Brain pericyte (primary cell): ENCODE measurements at regions not wholly inside any gene's neighbourhood (a gene's known extent, or its start where the extent isn't known, plus 50 kb on each side); places are given as distances from the start of the nearest gene placed in this dataset.

ENCODE experiments used
- DNase-seq: peaks from one replicate; pipeline ENCODE4 v3.0.0-alpha.2; 2012; ENCODE audit warnings: low read depth, low spot score

DNA sequence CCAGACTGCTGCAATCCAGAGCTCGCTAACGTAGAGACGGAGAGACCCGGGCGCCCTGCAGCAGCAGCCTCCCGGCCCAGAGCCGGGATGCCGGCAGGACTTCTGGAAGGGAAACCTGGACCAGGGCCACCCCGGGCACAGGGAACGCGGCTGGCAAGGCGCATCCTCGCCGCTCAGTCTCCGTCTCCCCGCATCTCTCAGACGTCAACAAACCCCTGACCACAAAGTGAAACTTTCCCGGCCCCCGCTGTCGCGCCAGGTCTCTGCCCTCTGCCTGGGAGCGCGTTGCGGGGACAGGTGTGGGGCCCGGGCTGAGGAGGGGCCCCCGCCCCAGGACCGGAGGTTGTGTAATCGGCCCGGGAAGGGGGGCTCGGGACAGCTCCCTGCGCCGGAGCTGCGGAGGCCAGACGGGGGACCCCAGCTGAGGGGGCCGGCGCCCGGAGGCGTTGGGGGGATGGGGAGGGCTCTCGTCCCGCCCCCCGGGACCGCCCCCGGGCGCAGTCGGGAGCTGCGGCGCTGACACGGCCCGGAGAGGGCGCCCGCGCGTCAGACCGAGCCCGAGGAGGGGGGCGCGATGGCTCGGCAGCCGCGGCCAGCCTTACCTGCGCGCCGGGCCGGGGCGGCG is 116.6 kb upstream of the HIVEP3 start:
- DNase-seq, result no peak

DNA sequence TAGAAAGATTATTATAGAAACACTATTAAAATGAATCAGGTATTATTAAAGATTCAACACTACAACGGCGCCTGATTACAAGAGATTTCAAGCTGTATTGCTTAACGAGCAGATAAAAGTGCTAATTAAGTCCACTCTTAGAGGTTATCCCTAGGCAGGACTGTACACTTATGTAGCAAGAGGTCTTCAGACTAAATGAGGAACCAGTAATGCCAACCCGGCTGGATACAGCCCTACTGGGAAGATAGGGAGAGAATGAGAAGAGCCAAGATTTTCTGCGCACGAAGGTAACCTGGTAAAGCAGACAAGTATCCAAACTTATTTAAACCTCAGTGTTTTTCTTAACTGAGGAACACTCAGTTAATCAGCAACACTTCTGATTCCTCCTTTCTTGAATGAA is 115.7 kb upstream of the HIVEP3 start:
- no peak for DNase-seq

DNA sequence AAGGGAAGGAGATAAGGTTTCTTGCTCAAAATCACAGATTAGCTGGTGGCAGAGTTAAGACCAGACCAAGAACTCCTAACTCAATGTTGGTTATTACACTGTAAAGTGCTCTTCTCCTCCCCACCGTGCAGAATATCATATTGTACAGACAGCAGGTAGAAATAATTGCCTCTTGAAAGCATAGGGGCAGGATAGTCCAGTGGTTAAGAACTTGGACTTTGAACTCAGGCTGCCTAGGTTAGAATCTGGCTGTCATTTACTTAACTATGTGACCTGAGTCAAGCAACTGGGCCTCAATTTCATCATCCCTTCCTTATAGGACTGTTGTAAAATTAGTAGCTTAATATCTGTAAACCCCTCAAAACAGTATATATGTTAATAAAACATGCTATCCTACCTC is 114.9 kb upstream of the HIVEP3 start:
- DNase-seq, result no peak

DNA sequence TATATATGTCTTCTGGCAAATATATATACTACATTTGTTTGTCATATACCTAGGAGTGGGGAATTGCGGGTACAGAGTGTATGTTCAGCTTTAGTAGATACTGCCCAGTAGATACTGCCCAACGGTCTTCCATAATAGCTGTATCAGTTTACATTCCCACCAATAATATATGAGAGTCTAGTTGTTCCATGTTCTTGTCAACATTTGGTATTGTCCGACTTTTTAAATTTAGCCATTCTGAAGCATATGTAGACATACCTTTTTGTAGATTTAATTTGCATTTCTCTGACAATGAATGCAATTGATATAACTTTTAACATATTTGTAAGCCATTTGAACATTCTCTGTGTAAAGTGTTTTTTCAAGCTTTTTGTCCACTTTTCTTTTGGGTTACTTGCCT is 99.0 kb upstream of the HIVEP3 start:
- DNase-seq, result no peak

GRCh38 chr1:42017259-42017658 is 98.5 kb upstream of the HIVEP3 start:
- DNase-seq, result no peak

- DNase-seq, result no peak
Measured at GRCh38 chr1:42014823-42015222, 96.1 kb upstream of the HIVEP3 start.

DNA sequence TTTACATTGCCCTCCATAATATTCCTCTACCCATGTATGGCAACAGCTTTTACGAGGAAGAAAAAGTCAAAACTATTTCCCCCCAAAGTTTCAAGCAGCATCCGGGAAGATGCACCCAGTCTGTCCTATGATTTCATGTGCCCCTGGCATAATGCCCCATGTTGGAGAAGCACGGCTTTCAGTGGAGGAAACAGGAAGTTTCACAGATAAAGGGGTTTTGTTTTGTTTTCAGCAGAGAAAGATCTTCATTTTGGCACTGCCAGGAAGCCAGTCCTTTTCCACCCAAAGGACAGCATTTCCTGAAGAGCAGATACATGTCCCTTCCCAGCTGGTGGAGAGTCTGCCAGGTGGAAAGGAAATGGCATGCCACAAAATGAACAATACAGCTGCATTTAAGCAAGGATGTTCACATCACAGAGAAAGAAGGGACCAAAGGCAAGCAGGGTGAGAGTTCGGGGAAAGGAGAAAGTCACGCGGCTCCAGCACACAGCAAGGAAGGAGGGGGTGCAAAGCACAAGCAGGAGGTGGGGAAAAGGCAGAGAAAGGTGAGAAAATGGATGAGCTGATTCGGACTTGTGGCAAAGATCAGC is 95.3 kb upstream of the HIVEP3 start:
- no peak for DNase-seq

- DNase-seq, result no peak
Measured at GRCh38 chr1:42012852-42013251, 94.1 kb upstream of the HIVEP3 start.

- no peak for DNase-seq
Measured at GRCh38 chr1:42010381-42010780, 91.7 kb upstream of the HIVEP3 start.

GRCh38 chr1:42008264-42008663 is 89.5 kb upstream of the HIVEP3 start:
- no peak for DNase-seq

DNA sequence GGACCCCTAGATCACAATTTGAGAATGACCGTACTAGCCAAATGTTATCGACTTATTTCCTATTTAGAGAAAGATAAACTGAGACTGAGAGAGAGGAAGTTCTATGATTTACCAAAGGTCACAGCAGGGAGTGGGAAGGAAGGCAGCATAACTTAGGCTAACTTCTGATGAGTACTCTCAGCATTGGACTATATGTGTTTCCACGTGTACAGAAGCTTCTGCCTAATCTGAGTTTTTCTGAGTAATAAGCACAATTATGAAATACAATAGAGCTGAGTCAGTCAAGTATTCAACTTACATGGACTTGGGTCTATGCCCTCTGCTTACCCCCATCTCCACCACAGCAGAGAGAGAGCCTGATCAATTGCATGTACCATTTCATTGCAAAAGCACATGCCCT is 88.1 kb upstream of the HIVEP3 start:
- no peak for DNase-seq

DNA sequence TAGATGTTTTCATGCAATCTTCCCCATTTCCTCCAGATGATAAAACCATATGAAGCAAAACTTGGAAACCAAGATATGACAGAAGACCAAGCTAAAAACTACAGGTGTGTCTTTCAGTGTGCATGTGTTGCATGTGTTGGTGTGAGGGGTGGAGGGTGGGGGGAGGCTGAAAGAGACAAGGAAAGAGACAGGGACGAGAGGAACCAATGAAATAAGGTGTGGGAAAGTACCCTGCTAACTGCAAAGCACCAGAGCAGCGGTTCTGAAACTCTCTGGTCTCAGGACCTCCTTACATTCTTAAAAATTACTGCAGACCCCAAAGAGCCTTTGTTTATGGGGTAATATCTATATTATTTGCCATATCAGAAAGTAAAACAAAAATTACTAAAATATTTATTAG is 87.4 kb upstream of the HIVEP3 start:
- DNase-seq, result no peak

GRCh38 chr1:42005530-42005929 is 86.8 kb upstream of the HIVEP3 start:
- DNase-seq, result no peak

DNA sequence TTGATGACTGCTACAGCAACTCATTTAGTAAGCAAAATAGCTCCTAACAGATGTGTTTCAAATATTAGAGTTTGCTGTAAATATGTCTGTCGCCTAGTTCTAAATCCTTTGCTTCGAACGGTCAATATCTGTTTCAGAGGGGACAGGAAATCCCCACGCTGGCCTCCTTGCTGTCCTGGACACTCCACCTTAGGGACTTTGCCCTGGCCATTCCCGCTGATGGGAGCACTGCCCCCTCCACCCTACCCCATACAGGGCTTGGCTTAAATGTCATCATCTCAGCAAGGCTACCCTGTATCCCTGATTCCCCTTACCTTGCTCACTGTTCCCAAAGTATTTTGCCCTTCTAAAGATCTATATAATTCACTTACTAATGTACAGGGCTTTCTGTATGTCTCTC is 86.1 kb upstream of the HIVEP3 start:
- no peak for DNase-seq

- DNase-seq, result no peak
Measured at GRCh38 chr1:42004322-42004721, 85.6 kb upstream of the HIVEP3 start.

- no peak for DNase-seq
Measured at GRCh38 chr1:42003433-42003832, 84.7 kb upstream of the HIVEP3 start.

DNA sequence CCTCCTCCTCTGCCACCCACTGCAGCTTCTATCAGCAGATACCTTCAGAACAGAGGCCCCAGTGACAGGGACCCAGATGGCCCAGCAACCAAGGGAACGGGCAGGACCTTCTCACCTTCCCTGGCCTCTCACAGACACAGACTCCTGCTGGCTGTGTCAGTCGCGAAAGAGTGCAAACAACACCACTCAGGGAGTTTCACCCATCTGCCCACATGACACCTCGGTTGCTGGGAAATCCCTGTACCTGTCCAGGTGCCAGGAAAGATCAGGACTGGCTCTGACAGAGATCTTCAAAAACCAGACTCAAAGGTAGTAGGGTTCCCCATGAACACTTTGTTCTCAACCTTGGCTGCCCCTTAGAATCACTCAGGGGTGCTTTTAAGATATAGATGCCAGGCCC is 83.5 kb upstream of the HIVEP3 start:
- DNase-seq, result no peak

GRCh38 chr1:42000766-42001165 is 82.0 kb upstream of the HIVEP3 start:
- no peak for DNase-seq

- DNase-seq, result no peak
Measured at GRCh38 chr1:41999884-42000283, 81.2 kb upstream of the HIVEP3 start.

GRCh38 chr1:41998250-41998649 is 79.5 kb upstream of the HIVEP3 start:
- DNase-seq, result no peak

DNA sequence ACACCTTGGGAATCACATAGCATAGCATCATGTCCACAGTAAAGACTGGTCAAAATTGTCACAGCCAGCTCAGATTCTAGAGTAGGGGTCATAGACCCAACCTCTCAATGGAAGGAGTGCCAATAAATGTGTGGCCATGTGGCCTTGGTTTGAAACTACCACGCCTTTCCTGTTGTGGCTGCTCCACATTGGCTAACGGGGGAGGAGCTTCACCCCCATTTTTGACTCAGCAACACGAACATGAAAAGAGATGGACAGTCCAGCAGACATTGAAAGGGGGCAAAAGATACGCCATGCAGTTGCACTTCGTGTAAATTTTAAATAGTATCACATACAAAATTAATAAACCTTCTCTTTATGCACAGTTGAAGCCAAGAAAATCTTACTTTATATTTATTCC is 78.4 kb upstream of the HIVEP3 start:
- no peak for DNase-seq

DNA sequence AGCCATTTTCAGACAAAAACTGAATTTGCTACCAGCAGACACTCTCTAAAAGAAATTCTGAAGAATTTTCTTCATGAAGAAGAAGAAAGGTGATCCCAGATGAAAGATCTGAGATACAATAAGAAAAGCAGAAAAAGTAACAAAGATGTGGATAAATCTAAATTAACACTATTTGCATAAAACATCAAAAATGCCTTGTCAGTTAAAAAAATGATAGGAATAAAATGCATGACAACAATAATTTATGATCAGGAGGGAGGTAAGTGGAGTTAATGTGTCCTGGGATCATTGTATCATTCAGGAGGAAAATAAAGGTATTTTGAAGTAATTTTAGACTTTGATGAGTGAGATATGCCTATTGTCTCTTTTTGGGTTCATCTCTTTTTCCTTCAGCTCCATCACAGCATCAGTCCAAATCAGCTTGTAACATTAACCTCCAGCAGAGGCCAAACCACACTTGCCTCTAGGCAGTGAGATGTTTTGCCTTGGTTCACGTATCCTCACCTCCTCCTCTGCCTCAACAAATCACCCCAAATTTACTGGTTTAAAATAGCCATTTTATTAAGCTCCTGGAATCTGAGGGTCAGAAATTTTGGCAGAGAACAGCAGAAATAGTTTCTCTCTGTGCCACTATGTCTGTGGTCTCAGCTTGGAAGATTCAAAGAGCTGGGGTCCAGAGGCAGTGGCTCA is 76.9 kb upstream of the HIVEP3 start:
- DNase-seq, result no peak

GRCh38 chr1:41994195-41994894 is 75.6 kb upstream of the HIVEP3 start:
- DNase-seq, result no peak
